ENCODE measurements at regions not wholly inside any gene's neighbourhood (a gene's known extent, or its start where the extent isn't known, plus 50 kb on each side); places are given as distances from the start of the nearest gene placed in this dataset.

- Histone ChIP-seq H3K9ac (ENCODE audit: insufficient read depth, low read depth, low read length) (no peak overlapping the region), H3K79me2 (ENCODE audit: insufficient read depth, low read length) (no peaks in the 10 kb centered on the region), H3K36me3 (replicated peaks in 1 of 2; ENCODE audit: control insufficient read depth in 1 of 2, insufficient read depth in 2 of 2, low read length in 2 of 2) (no peaks in the 10 kb centered on the region), H3K4me3 (replicated peaks in 1 of 3; ENCODE audit: insufficient read depth in 1 of 3, low read depth in 2 of 3, low read length in 3 of 3) (no peak overlapping the region), H3K4me1 (ENCODE audit: insufficient read depth, low read length) (no peaks in the 10 kb centered on the region), H3K9me3 (ENCODE audit: low read length) (peaks cover 57% of the 10 kb centered on the region), H3K27me3 (ENCODE audit: control insufficient read depth in 1 of 2, insufficient read depth in 2 of 2, low read length in 2 of 2) (no peaks in the 10 kb centered on the region), H3K4me2 (ENCODE audit: low read depth, low read length) (no peak overlapping the region), H3K27ac (ENCODE audit: extremely low read length, insufficient read depth, low read length) (no peak overlapping the region), H4K20me1 (ENCODE audit: insufficient read depth, low read length) (no peaks in the 10 kb centered on the region), H2AFZ (ENCODE audit: low read length) (no peak overlapping the region)
- ChIA-PET CTCF (ENCODE audit: low intra/inter-chr PET ratio, low total read pairs) (no interaction called here), POLR2A (no interaction called here)
- intact Hi-C loops (cut with micrococcal nuclease; ENCODE audit: unreplicated experiment) (no loop called here), in situ Hi-C loops (cut with HindIII; ENCODE audit: extremely low pct_ligation_motif_present, low pct_unique_long_range_greater_than_20kb) (no loop called here)
- 0% methylated on average over 1 of the region's 1 CpG for WGBS (ENCODE audit: low lambda C conversion rate)
- FAIRE-seq, result no peak
- TF ChIP-seq ZNF713 (CRISPR knock-in tag; IDR thresholded peaks at IDR 0.05) (no peak), MAFK (conservative IDR thresholded peaks at IDR 0.05 in 1 of 2, IDR thresholded peaks at IDR 0.05 in 1 of 2; ENCODE audit: low read length in 2 of 2) (peak; percentile 74 to 88), MAFF (IDR thresholded peaks at IDR 0.05; ENCODE audit: low read depth, low read length) (peak; percentile 73)
- no peak for DNase-seq (ENCODE audit: low spot score)
- ATAC-seq, result no peak
- no TSS peak for BruUV-seq (replicated peaks)
Measured at GRCh38 chr11:38246451-38246850, 1648.4 kb upstream of the RAG2 start.

GRCh38 chr11:38226684-38227083 lies 1628.6 kb upstream of the RAG2 start:
- no peaks in the 10 kb centered on the region for H3K79me2 ChIP-seq (ENCODE audit: insufficient read depth, low read length)
- no peaks in the 10 kb centered on the region for H3K36me3 ChIP-seq (replicated peaks in 1 of 2; ENCODE audit: control insufficient read depth in 1 of 2, insufficient read depth in 2 of 2, low read length in 2 of 2)
- no peak overlapping the region for H3K9ac ChIP-seq (ENCODE audit: insufficient read depth, low read depth, low read length)
- CTCF ChIA-PET (ENCODE audit: low intra/inter-chr PET ratio, low total read pairs), result no interaction called here
- H4K20me1 ChIP-seq (ENCODE audit: insufficient read depth, low read length), result no peaks in the 10 kb centered on the region
- H2AFZ ChIP-seq (ENCODE audit: low read length), result no peak overlapping the region
- POLR2A ChIA-PET, result no interaction called here
- no peak overlapping the region for H3K27ac ChIP-seq (ENCODE audit: extremely low read length, insufficient read depth, low read length)
- no peak for ATAC-seq
- H3K4me2 ChIP-seq (ENCODE audit: low read depth, low read length), result no peak overlapping the region
- DNase-seq (ENCODE audit: low spot score), result no peak
- FAIRE-seq, result no peak
- H3K4me3 ChIP-seq (replicated peaks in 1 of 3; ENCODE audit: insufficient read depth in 1 of 3, low read depth in 2 of 3, low read length in 3 of 3), result no peak overlapping the region
- WGBS (ENCODE audit: low lambda C conversion rate), result 33% methylated on average over 3 of the region's 3 CpGs
- H3K4me1 ChIP-seq (ENCODE audit: insufficient read depth, low read length), result no peaks in the 10 kb centered on the region
- in situ Hi-C loops (cut with HindIII; ENCODE audit: extremely low pct_ligation_motif_present, low pct_unique_long_range_greater_than_20kb), result no loop called here
- no TSS peak for BruUV-seq (replicated peaks)
- intact Hi-C loops (cut with micrococcal nuclease; ENCODE audit: unreplicated experiment), result no loop called here
- peaks cover 82% of the 10 kb centered on the region for H3K9me3 ChIP-seq (ENCODE audit: low read length)
- H3K27me3 ChIP-seq (ENCODE audit: control insufficient read depth in 1 of 2, insufficient read depth in 2 of 2, low read length in 2 of 2), result no peaks in the 10 kb centered on the region
- TF ChIP-seq EED (CRISPR knock-in tag; IDR thresholded peaks at IDR 0.05) (no peak), ZNF792 (CRISPR knock-in tag; IDR thresholded peaks at IDR 0.05) (no peak), PTBP1 (IDR thresholded peaks at IDR 0.05; ENCODE audit: low read depth, low read length, poor library complexity, severe bottlenecking) (no peak), ZBTB34 (CRISPR knock-in tag; IDR thresholded peaks at IDR 0.05) (no peak), ZSCAN29 (CRISPR knock-in tag; conservative IDR thresholded peaks at IDR 0.05) (no peak), ZNF253 (CRISPR knock-in tag; IDR thresholded peaks at IDR 0.05; ENCODE audit: borderline replicate concordance) (no peak), ZNF749 (CRISPR knock-in tag; IDR thresholded peaks at IDR 0.05; ENCODE audit: borderline replicate concordance) (no peak), MEIS2 (CRISPR knock-in tag; IDR thresholded peaks at IDR 0.05) (no peak), STAT5B (CRISPR knock-in tag; IDR thresholded peaks at IDR 0.05) (no peak)
- TF ChIP-seq, protein P1, sequence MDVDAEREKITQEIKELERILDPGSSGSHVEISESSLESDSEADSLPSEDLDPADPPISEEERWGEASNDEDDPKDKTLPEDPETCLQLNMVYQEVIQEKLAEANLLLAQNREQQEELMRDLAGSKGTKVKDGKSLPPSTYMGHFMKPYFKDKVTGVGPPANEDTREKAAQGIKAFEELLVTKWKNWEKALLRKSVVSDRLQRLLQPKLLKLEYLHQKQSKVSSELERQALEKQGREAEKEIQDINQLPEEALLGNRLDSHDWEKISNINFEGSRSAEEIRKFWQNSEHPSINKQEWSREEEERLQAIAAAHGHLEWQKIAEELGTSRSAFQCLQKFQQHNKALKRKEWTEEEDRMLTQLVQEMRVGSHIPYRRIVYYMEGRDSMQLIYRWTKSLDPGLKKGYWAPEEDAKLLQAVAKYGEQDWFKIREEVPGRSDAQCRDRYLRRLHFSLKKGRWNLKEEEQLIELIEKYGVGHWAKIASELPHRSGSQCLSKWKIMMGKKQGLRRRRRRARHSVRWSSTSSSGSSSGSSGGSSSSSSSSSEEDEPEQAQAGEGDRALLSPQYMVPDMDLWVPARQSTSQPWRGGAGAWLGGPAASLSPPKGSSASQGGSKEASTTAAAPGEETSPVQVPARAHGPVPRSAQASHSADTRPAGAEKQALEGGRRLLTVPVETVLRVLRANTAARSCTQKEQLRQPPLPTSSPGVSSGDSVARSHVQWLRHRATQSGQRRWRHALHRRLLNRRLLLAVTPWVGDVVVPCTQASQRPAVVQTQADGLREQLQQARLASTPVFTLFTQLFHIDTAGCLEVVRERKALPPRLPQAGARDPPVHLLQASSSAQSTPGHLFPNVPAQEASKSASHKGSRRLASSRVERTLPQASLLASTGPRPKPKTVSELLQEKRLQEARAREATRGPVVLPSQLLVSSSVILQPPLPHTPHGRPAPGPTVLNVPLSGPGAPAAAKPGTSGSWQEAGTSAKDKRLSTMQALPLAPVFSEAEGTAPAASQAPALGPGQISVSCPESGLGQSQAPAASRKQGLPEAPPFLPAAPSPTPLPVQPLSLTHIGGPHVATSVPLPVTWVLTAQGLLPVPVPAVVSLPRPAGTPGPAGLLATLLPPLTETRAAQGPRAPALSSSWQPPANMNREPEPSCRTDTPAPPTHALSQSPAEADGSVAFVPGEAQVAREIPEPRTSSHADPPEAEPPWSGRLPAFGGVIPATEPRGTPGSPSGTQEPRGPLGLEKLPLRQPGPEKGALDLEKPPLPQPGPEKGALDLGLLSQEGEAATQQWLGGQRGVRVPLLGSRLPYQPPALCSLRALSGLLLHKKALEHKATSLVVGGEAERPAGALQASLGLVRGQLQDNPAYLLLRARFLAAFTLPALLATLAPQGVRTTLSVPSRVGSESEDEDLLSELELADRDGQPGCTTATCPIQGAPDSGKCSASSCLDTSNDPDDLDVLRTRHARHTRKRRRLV (CRISPR knock-in tag; IDR thresholded peaks at IDR 0.05), result no peak

Data from HepG2 (cell line).